ENCODE measurements at regions not wholly inside any gene's neighbourhood (a gene's known extent, or its start where the extent isn't known, plus 50 kb on each side); places are given as distances from the start of the nearest gene placed in this dataset.
"Not testable (repeated sequence)": the region's sequence is repeated elsewhere in the genome, so short reads cannot be mapped to it uniquely, and the experiment has no call there.

GRCh38 chr7:108642126-108642525 lies 72.5 kb downstream of the DNAJB9 start:
- TF ChIP-seq, protein P1, sequence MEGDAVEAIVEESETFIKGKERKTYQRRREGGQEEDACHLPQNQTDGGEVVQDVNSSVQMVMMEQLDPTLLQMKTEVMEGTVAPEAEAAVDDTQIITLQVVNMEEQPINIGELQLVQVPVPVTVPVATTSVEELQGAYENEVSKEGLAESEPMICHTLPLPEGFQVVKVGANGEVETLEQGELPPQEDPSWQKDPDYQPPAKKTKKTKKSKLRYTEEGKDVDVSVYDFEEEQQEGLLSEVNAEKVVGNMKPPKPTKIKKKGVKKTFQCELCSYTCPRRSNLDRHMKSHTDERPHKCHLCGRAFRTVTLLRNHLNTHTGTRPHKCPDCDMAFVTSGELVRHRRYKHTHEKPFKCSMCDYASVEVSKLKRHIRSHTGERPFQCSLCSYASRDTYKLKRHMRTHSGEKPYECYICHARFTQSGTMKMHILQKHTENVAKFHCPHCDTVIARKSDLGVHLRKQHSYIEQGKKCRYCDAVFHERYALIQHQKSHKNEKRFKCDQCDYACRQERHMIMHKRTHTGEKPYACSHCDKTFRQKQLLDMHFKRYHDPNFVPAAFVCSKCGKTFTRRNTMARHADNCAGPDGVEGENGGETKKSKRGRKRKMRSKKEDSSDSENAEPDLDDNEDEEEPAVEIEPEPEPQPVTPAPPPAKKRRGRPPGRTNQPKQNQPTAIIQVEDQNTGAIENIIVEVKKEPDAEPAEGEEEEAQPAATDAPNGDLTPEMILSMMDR (IDR thresholded peaks at IDR 0.05), result no peak
- DNase-seq (ENCODE audit: low spot score), result no peak
- no peak for ATAC-seq (ENCODE audit: low FRiP score)

DNA sequence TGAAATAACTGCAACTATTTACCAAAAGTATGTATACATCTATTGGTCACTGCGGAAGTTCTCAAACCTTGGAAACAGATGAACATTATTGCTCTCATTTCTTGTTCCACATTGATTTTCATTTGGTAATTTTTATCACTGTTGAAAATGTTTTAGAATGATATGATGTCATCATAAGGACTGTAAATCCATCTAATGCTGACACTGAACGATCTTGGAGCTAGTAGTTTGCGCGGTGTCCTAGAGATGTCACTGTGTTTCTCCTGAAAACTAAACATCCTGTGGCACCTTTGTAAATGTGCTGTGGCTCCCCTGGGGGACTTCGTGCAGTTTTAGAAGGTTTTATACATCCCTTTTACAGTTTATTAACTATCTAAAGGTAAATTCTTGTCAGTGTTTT lies 73.5 kb downstream of the DNAJB9 start:
- ATAC-seq (ENCODE audit: low FRiP score) (no peak), DNase-seq (ENCODE audit: low spot score) (no peak)
- TF ChIP-seq, protein P1 (IDR thresholded peaks at IDR 0.05), result no peak

DNA sequence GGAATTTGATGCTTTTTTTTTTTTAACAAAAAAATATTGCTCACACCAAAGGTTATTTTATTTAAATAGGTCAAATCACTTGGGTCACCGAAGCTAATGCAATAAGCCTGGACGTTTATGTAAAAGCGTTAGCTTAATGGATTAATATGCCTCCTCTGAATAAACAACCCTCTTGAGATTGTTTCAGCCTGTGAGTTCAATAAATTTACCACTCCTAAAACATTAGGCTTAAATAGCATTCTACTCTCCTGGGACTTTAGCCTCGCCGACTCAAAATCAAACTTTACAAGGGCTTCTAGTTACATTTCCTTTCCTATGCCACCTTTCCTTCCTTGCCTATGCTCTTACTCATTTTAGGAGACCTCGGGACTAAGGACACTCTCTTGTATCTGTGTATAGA lies 79.3 kb downstream of the DNAJB9 start:
- ATAC-seq (ENCODE audit: low FRiP score) (no peak), DNase-seq (ENCODE audit: low spot score) (no peak)
- TF ChIP-seq, protein P1 (IDR thresholded peaks at IDR 0.05), result no peak

GRCh38 chr7:108650467-108650866 lies 80.8 kb downstream of the DNAJB9 start:
- DNase-seq (ENCODE audit: low spot score), result no peak
- ATAC-seq (ENCODE audit: low FRiP score), result peak; percentile 41
- TF ChIP-seq, protein P1 (IDR thresholded peaks at IDR 0.05), result no peak

- ATAC-seq (ENCODE audit: low FRiP score) (no peak), DNase-seq (ENCODE audit: low spot score) (no peak)
- TF ChIP-seq, protein P1 (IDR thresholded peaks at IDR 0.05), result no peak
Observed at GRCh38 chr7:108652886-108653285, 83.2 kb downstream of the DNAJB9 start.

DNA sequence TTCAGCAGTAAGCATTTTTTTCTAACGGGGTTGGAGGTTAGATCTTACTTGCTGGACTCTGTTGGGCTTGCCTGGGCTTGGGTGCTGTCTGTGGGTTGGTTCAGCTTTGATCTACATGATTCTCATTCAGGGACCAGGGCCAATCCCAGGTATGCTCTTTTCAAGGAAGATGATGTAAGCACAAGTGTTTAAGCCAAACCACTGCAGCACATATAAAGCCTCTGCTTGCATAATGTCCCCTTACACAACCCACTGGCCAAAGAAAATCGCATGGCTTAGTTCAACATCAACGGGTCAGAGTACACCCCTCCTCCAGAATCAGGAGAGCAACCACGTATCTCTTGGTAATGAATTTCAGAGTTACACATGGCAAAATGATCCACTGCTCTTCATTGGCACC lies 83.9 kb downstream of the DNAJB9 start:
- DNase-seq (ENCODE audit: low spot score) (no peak), ATAC-seq (ENCODE audit: low FRiP score) (no peak)
- TF ChIP-seq, protein P1 (IDR thresholded peaks at IDR 0.05), result no peak

DNA sequence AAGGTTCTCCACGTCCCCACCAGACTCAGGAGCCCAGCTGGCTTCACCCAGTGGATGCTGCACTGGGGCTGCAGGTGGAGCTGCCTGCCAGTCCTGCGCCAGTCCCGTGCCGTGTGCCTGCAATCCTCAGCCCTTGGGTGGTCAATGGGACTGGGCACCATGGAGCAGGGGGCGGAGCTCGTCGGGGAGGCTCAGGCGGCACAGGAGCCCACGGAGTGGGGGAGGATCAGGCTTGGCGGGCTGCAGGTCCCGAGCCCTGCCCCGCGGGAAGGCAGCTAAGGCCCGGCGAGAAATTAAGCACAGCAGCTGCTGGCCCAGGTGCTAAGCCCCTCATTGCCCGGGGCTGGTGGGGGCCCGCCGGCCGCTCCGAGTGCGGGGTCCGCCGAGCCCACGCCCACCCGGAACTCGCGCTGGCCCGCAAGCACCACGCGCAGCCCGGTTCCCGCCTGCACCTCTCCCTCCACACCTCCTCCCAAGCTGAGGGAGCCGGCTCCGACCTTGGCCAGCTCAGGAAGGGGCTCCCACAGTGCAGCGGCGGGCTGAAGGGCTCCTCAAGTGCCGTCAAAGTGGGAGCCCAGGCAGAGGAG lies 87.6 kb downstream of the DNAJB9 start:
- not testable (repeated sequence) for DNase-seq (ENCODE audit: low spot score); ATAC-seq (ENCODE audit: low FRiP score)

- ATAC-seq (ENCODE audit: low FRiP score), result no peak
- TF ChIP-seq, protein P1 (IDR thresholded peaks at IDR 0.05), result no peak
- no peak for DNase-seq (ENCODE audit: low spot score)
Observed at GRCh38 chr7:108659261-108659660, 89.6 kb downstream of the DNAJB9 start.
